ENCODE measurements at regions not wholly inside any gene's neighbourhood (a gene's known extent, or its start where the extent isn't known, plus 50 kb on each side); places are given as distances from the start of the nearest gene placed in this dataset.

DNA sequence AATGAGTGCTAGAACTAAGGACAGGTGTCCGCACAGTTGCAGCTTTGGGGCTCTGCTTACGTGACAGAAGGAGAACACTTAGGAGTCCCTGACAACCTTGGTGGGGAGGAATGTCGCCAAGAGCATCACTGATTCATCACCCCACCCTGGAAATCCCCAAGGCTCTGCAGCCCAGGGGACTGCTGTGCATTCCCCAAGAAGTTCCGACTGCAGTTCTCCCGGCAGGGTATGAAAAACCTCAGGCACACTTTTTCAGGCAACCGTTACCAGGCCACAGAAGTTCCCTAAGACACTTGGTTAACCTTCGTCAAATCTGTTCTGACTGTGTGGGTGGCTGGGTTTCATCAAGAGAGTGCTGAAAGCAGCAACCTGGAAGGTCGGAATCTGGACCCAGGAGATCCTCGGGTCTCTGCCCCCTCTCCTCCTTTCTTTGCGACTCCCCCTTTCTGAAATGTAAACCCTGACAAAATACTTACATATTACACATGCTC, 192.1 kb upstream of the CXCR4 start:
- Mint-ChIP-seq H3K36me3 (no peaks in the 10 kb centered on the region), H3K27ac (no peak overlapping the region), H3K27me3 (ENCODE audit: low read depth in 2 of 2) (peaks cover 0 to 7% of the 10 kb centered on the region in 2 donors), H3K4me3 (no peak overlapping the region), H3K4me1 (peaks cover 11 to 20% of the 10 kb centered on the region in 2 donors), H3K9me3 (no peaks in the 10 kb centered on the region)
- no peaks in the 10 kb centered on the region for H3K9me3 ChIP-seq (ENCODE audit: control insufficient read depth, insufficient read depth, low read length)
- TF ChIP-seq, protein P1, sequence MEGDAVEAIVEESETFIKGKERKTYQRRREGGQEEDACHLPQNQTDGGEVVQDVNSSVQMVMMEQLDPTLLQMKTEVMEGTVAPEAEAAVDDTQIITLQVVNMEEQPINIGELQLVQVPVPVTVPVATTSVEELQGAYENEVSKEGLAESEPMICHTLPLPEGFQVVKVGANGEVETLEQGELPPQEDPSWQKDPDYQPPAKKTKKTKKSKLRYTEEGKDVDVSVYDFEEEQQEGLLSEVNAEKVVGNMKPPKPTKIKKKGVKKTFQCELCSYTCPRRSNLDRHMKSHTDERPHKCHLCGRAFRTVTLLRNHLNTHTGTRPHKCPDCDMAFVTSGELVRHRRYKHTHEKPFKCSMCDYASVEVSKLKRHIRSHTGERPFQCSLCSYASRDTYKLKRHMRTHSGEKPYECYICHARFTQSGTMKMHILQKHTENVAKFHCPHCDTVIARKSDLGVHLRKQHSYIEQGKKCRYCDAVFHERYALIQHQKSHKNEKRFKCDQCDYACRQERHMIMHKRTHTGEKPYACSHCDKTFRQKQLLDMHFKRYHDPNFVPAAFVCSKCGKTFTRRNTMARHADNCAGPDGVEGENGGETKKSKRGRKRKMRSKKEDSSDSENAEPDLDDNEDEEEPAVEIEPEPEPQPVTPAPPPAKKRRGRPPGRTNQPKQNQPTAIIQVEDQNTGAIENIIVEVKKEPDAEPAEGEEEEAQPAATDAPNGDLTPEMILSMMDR (IDR thresholded peaks at IDR 0.05), result no peak
- H3K4me3 ChIP-seq (ENCODE audit: low read length), result no peak overlapping the region
- ATAC-seq, result no peak
- intact Hi-C loops (cut with micrococcal nuclease), result no loop called here
- H3K27ac ChIP-seq (ENCODE audit: low read length), result no peak overlapping the region
- peaks cover 9% of the 10 kb centered on the region for H3K4me1 ChIP-seq (ENCODE audit: control insufficient read depth, insufficient read depth, low read length)
- no peaks in the 10 kb centered on the region for H3K36me3 ChIP-seq (ENCODE audit: control insufficient read depth, insufficient read depth, low read length)
- peak in 1 of 2 donors; percentile 56 for DNase-seq
- H3K27me3 ChIP-seq (ENCODE audit: control insufficient read depth, insufficient read depth, low read length), result no peaks in the 10 kb centered on the region
- 82% methylated on average over 10 of the region's 10 CpGs for WGBS (ENCODE audit: insufficient coverage)

DNA sequence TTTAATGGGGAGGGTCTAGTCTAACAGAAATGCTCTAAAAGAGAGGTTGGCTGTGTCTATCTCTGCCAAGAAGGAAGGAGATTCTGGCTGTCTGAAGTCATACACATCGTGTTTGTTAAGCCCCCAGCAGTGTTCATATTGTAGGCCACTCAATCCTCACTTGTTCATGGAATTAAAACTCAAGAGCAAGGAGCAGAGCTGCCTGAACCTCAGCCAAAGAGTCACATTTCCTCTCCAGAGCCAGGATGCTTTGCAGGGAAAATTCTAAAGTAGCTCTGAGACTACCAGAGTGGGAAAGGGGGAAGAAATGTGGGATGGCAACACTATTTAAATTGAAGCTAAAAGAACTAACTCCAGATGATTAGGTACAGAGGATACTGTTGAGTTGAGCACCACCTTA, 190.7 kb upstream of the CXCR4 start:
- Mint-ChIP-seq H3K27me3 (ENCODE audit: low read depth in 2 of 2) (peaks cover 0 to 7% of the 10 kb centered on the region in 2 donors), H3K9me3 (no peaks in the 10 kb centered on the region), H3K36me3 (no peaks in the 10 kb centered on the region), H3K4me3 (no peak overlapping the region), H3K4me1 (peaks cover 11 to 20% of the 10 kb centered on the region in 2 donors), H3K27ac (peak overlapping the region in 1 of 2 donors; percentile 5)
- no peak overlapping the region for H3K4me3 ChIP-seq (ENCODE audit: low read length)
- no peaks in the 10 kb centered on the region for H3K27me3 ChIP-seq (ENCODE audit: control insufficient read depth, insufficient read depth, low read length)
- TF ChIP-seq, protein P1 (IDR thresholded peaks at IDR 0.05), result no peak
- 100% methylated on average over 1 of the region's 1 CpG for WGBS (ENCODE audit: insufficient coverage)
- intact Hi-C loops (cut with micrococcal nuclease), result loop anchor here (5.0 kb wide), 3 partner anchors 81 to 191 kb away; partner anchors contain the start of gene CXCR4
- H3K27ac ChIP-seq (ENCODE audit: low read length), result no peak overlapping the region
- no peaks in the 10 kb centered on the region for H3K9me3 ChIP-seq (ENCODE audit: control insufficient read depth, insufficient read depth, low read length)
- H3K36me3 ChIP-seq (ENCODE audit: control insufficient read depth, insufficient read depth, low read length), result no peaks in the 10 kb centered on the region
- peaks cover 10% of the 10 kb centered on the region for H3K4me1 ChIP-seq (ENCODE audit: control insufficient read depth, insufficient read depth, low read length)
- ATAC-seq (no peak), DNase-seq (no peak)

DNA sequence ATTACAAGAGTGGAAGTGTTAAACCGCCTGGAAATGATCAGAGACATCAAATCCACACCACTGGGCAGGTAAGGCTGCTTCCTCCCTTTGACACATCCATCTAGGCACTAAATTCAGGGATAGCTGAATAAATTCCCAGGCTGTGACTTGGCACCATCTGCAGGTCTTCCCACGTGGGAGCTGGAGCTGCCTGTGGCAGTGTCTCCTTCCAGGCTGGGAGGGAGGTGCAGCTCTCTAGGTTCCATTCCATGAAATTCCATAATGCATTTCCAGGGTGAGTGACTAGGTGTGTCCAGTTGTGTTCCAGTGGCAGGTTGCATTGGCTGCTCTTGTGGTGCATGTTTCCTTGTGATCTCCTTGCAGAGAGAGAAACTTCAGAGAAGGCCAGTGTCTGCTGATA, 188.9 kb upstream of the CXCR4 start:
- H3K27ac ChIP-seq (ENCODE audit: low read length), result no peak overlapping the region
- H3K27ac Mint-ChIP-seq, result no peak overlapping the region
- TF ChIP-seq, protein P1 (IDR thresholded peaks at IDR 0.05), result no peak
- 96% methylated on average over 2 of the region's 2 CpGs for WGBS (ENCODE audit: insufficient coverage)
- ATAC-seq, result no peak
- peaks cover 10 to 14% of the 10 kb centered on the region in 2 donors for H3K27me3 Mint-ChIP-seq (ENCODE audit: low read depth in 2 of 2)
- H3K4me3 ChIP-seq (ENCODE audit: low read length), result no peak overlapping the region
- no peak overlapping the region for H3K4me3 Mint-ChIP-seq
- H3K36me3 Mint-ChIP-seq, result no peaks in the 10 kb centered on the region
- H3K27me3 ChIP-seq (ENCODE audit: control insufficient read depth, insufficient read depth, low read length), result no peaks in the 10 kb centered on the region
- no peaks in the 10 kb centered on the region for H3K9me3 ChIP-seq (ENCODE audit: control insufficient read depth, insufficient read depth, low read length)
- DNase-seq, result no peak
- intact Hi-C loops (cut with micrococcal nuclease), result loop anchor here (5.0 kb wide), 3 partner anchors 80 to 190 kb away; partner anchors contain the start of gene CXCR4
- H3K36me3 ChIP-seq (ENCODE audit: control insufficient read depth, insufficient read depth, low read length), result no peaks in the 10 kb centered on the region
- H3K4me1 ChIP-seq (ENCODE audit: control insufficient read depth, insufficient read depth, low read length), result peaks cover 10% of the 10 kb centered on the region
- peaks cover 11 to 20% of the 10 kb centered on the region in 2 donors for H3K4me1 Mint-ChIP-seq
- H3K9me3 Mint-ChIP-seq, result no peaks in the 10 kb centered on the region
